GM12878 (cell line): ENCODE measurements at regions not wholly inside any gene's neighbourhood (a gene's known extent, or its start where the extent isn't known, plus 50 kb on each side); places are given as distances from the start of the nearest gene placed in this dataset.

Experiments
- ATAC-seq: fragments of 200-7000 bp; cut with Tn5 transposase; 3 replicates; pipeline ENCODE4 v1.9.1; 2020; ENCODE audit warnings: mild to moderate bottlenecking, moderate library complexity
- BruUV-seq: library from RNA; stranded (reverse); fragments of 400-500 nt; replicated peaks from 2 replicates; lab custom pipeline; 2021; lab: Mats Ljungman, UMichigan
- CTCF ChIA-PET: fragments of 300-600 bp; sonication (Branson Sonifier 250); formaldehyde crosslinking; extraction: SDS; loops from one replicate; lab custom pipeline; 2021; ENCODE audit warnings: inconsistent platforms; lab: Yijun Ruan, JAX
- POLR2A ChIA-PET: fragments of 350-600 bp; formaldehyde crosslinking; extraction: SDS; loops from one replicate; lab custom pipeline; 2021; ENCODE audit warnings: inconsistent platforms; lab: Charles Lee
- RAD21 ChIA-PET: fragments of 300-600 bp; sonication (Branson Sonifier 250); formaldehyde crosslinking; loops from one replicate; lab custom pipeline; 2023; ENCODE audit warnings: antibody characterized with exemption; ENCODE audit not compliant: unreplicated experiment; lab: Charles Lee
- SMC1A ChIA-PET: fragments of 300-600 bp; sonication (Branson Sonifier 250); formaldehyde crosslinking; loops from one replicate; lab custom pipeline; 2023; ENCODE audit not compliant: unreplicated experiment, uncharacterized antibody; lab: Charles Lee
- DNase-seq: peaks from one replicate; pipeline ENCODE4 v3.0.0-alpha.2; 2011; ENCODE audit warnings: low read depth, low spot score
- FAIRE-seq: peaks from 3 replicates; lab custom pipeline; 2011; peaks lifted over from hg19 to GRCh38; lab: Jason Lieb, UNC
- H2AFZ ChIP-seq: 2 replicates; pipeline ENCODE4 v1.6.0; 2011; ENCODE audit warnings: low read depth, low read length, control low read depth; ENCODE audit not compliant: control insufficient read depth
- H3K27ac ChIP-seq: 2 replicates; pipeline ENCODE4 v1.5.1; 2011; ENCODE audit warnings: control low read depth; ENCODE audit not compliant: control insufficient read depth, insufficient read depth
- H3K27me3 ChIP-seq, 2 experiments: replicated peaks in 1 of 2; 2 replicates each; pipeline versions ENCODE4 v1.6.0 to v1.6.1; 2011; ENCODE audit warnings: low read length in 1 of 2; ENCODE audit not compliant: control insufficient read depth in 2 of 2, insufficient read depth in 2 of 2
- H3K36me3 ChIP-seq, 2 experiments: 2 replicates each; pipeline ENCODE4 v1.5.1; 2011; ENCODE audit warnings: low read length in 1 of 2; ENCODE audit not compliant: control insufficient read depth in 2 of 2, insufficient read depth in 2 of 2
- H3K4me1 ChIP-seq: 2 replicates; pipeline ENCODE4 v1.6.1; 2011; ENCODE audit warnings: mild to moderate bottlenecking, low read length, moderate library complexity, mixed read lengths; ENCODE audit not compliant: control insufficient read depth, insufficient read depth
- H3K4me2 ChIP-seq: 2 replicates; pipeline ENCODE4 v1.6.0; 2011; ENCODE audit warnings: control low read depth; ENCODE audit not compliant: control insufficient read depth, insufficient read depth
- H3K4me3 ChIP-seq: fragments of 200-600 bp; sonication (generic); 2 replicates; pipeline ENCODE4 v1.5.1; 2016
- H3K79me2 ChIP-seq: 2 replicates; pipeline ENCODE4 v1.6.0; 2011; ENCODE audit warnings: low read length; ENCODE audit not compliant: control insufficient read depth, insufficient read depth
- H3K9ac ChIP-seq: 2 replicates; pipeline ENCODE4 v1.8.0; 2011; ENCODE audit warnings: low read length, control low read depth, mixed read lengths; ENCODE audit not compliant: control insufficient read depth, insufficient read depth
- H3K9me3 ChIP-seq: replicated peaks from 3 replicates; pipeline ENCODE4 v1.5.1; 2011; ENCODE audit warnings: mild to moderate bottlenecking, low read length; ENCODE audit not compliant: control insufficient read depth, insufficient read depth
- H4K20me1 ChIP-seq: 2 replicates; pipeline ENCODE4 v1.6.0; 2011; ENCODE audit not compliant: control insufficient read depth, insufficient read depth
- E2F4 ChIP-seq: IDR thresholded peaks from 2 replicates; pipeline ENCODE4 v1.6.1; 2012; ENCODE audit warnings: low read depth, low read length, improper control_type of control experiment
- EP300 ChIP-seq, 2 experiments: fragments of 150-350 bp in 1 of 2; IDR thresholded peaks; 2 replicates each; pipeline ENCODE4 v1.6.1; 2011 to 2012; ENCODE audit warnings: low read depth in 2 of 2, low read length in 2 of 2, borderline replicate concordance in 1 of 2, improper control_type of control experiment in 1 of 2, inconsistent platforms in 1 of 2; ENCODE audit not compliant: control insufficient read depth in 1 of 2
- KLF5 ChIP-seq: fragments of 450-650 bp; IDR thresholded peaks from 2 replicates; pipeline ENCODE4 v1.6.1; 2014; ENCODE audit warnings: mild to moderate bottlenecking; ENCODE audit not compliant: partially characterized antibody
- MAX ChIP-seq: IDR thresholded peaks from 2 replicates; pipeline ENCODE4 v1.6.1; 2012; ENCODE audit warnings: low read depth, low read length, improper control_type of control experiment
- NRF1 ChIP-seq: conservative IDR thresholded peaks from 2 replicates; pipeline ENCODE4 v1.6.1; 2011; ENCODE audit warnings: mild to moderate bottlenecking, low read depth, low read length, improper control_type of control experiment
- PAX5 ChIP-seq: IDR thresholded peaks from 2 replicates; pipeline ENCODE4 v1.6.1; 2011; ENCODE audit warnings: low read depth, low read length, borderline replicate concordance
- RAD21 ChIP-seq: IDR thresholded peaks from 2 replicates; pipeline ENCODE4 v1.6.1; 2011; ENCODE audit warnings: mild to moderate bottlenecking, low read depth, low read length, moderate library complexity; ENCODE audit not compliant: insufficient read depth
- SMC3 ChIP-seq: IDR thresholded peaks from 2 replicates; pipeline ENCODE4 v1.6.1; 2011; ENCODE audit warnings: low read length, improper control_type of control experiment, borderline replicate concordance
- SP1 ChIP-seq: IDR thresholded peaks from one replicate; pipeline ENCODE4 v1.6.1; 2011; ENCODE audit warnings: low read depth, low read length
- STAT1 ChIP-seq: fragments of 450-650 bp; conservative IDR thresholded peaks from 2 replicates; pipeline ENCODE4 v1.6.1; 2014; ENCODE audit warnings: antibody characterized with exemption, mild to moderate bottlenecking
- TAF1 ChIP-seq: IDR thresholded peaks from 2 replicates; pipeline ENCODE4 v1.6.1; 2011; ENCODE audit warnings: mild to moderate bottlenecking, low read depth, low read length, borderline replicate concordance
- ZNF592 ChIP-seq: fragments of 450-650 bp; IDR thresholded peaks from 2 replicates; pipeline ENCODE4 v1.6.1; 2017; ENCODE audit warnings: mild to moderate bottlenecking, moderate library complexity
- WGBS: methylation state at CpG from one replicate; pipeline ENCODE4 v1.1.6; 2016; ENCODE audit warnings: low lambda C conversion rate; ENCODE audit not compliant: insufficient replicate concordance, insufficient coverage; ENCODE audit errors: missing lambda C conversion rate; 5-methylcytosine and 5-hydroxymethylcytosine counted together
- in situ Hi-C: fragments of 300-500 bp; cut with MboI; formaldehyde crosslinking; loops from 9 replicates; pipeline ENCODE4 v1.14.3; 2018; ENCODE audit warnings: mixed read lengths
- intact Hi-C: fragments of 100-400 bp; cut with micrococcal nuclease; formaldehyde crosslinking; loops from one replicate; pipeline ENCODE4 v1.14.2; 2022; ENCODE audit not compliant: unreplicated experiment

GRCh38 chr6:145469021-145469420 lies 266.3 kb downstream of the EPM2A start:
- H3K4me1 ChIP-seq = no peaks in the 10 kb centered on the region
- no peaks in the 10 kb centered on the region for H3K36me3 ChIP-seq
- no peak for ATAC-seq
- no peaks in the 10 kb centered on the region for H4K20me1 ChIP-seq
- in situ Hi-C loops = no loop called here
- no peak overlapping the region for H3K27ac ChIP-seq
- ChIA-PET POLR2A (no interaction called here), RAD21 (no interaction called here), CTCF (no interaction called here), SMC1A (interaction anchor here (0.7 kb wide), 1 partner anchor 26 kb away, joined by 3 read pairs; no protein-coding TSS in a partner anchor)
- H3K9me3 ChIP-seq = no peaks in the 10 kb centered on the region; the same call in 2 of the 3 replicates
- TF ChIP-seq TAF1 (no peak), EP300 (IDR thresholded peaks at IDR 0.05; ENCODE audit: borderline replicate concordance in 1 of 2, control insufficient read depth in 1 of 2, low read depth in 2 of 2, low read length in 2 of 2) (no peak)
- H2AFZ ChIP-seq = no peak overlapping the region
- no peaks in the 10 kb centered on the region for H3K27me3 ChIP-seq
- no peak for DNase-seq
- no peak overlapping the region for H3K4me3 ChIP-seq
- no peak for FAIRE-seq
- H3K4me2 ChIP-seq = no peak overlapping the region
- intact Hi-C loops = no loop called here
- BruUV-seq = no TSS peak
- H3K79me2 ChIP-seq = no peaks in the 10 kb centered on the region
- no peak overlapping the region for H3K9ac ChIP-seq

DNA sequence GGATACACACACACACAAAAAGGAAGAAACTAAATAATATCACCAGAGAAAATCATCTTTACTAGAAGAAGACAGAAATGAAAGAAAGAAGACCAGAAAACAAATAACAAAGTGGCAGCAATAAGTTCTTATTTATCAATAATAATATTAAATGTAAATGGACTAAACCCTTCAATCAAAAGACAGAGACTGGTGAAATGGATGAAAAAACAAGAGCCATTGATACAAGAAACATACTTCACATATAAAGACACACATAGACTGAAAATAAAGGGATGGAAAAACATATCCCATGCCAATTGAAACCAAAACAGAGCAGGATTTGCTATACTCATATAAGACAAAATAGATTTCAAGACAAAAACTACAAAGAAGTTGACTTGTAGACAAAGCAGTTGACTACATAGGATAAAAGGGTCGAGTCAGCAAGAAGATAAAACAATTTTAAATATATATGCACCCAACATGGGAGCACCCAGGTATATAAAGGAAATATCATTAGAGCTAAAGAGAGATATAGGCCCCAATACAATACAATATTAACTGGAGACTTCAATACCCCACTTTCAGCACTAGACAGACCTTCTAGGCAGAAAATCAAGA lies 259.4 kb downstream of the EPM2A start:
- no peak for FAIRE-seq
- CTCF ChIA-PET = no interaction called here
- ATAC-seq = no peak
- TF ChIP-seq NRF1 = no peak
- TF ChIP-seq MAX = no peak
- TF ChIP-seq SP1 = no peak
- TF ChIP-seq E2F4 = no peak
- TF ChIP-seq ZNF592 = no peak
- no peak for TF ChIP-seq RAD21
- no peak for TF ChIP-seq SMC3
- no peak for TF ChIP-seq KLF5
- no peak for TF ChIP-seq STAT1
- TF ChIP-seq PAX5 = no peak

More for the DNA sequence above, 259.4 kb downstream of the EPM2A start:
- Histone ChIP-seq H4K20me1 (no peaks in the 10 kb centered on the region), H3K36me3 (no peaks in the 10 kb centered on the region), H3K4me1 (no peaks in the 10 kb centered on the region), H2AFZ (no peak overlapping the region), H3K4me3 (no peak overlapping the region), H3K9ac (no peak overlapping the region), H3K4me2 (no peak overlapping the region), H3K79me2 (no peaks in the 10 kb centered on the region), H3K27ac (no peak overlapping the region), H3K9me3 (no peaks in the 10 kb centered on the region; the same call in 1 of the 3 replicates), H3K27me3 (no peaks in the 10 kb centered on the region)
- SMC1A ChIA-PET = interaction anchor here (0.7 kb wide), 1 partner anchor 14 kb away, joined by 3 read pairs; no protein-coding TSS in a partner anchor
- POLR2A ChIA-PET = no interaction called here
- RAD21 ChIA-PET = no interaction called here
- WGBS = 0% methylated on average over 1 of the region's 1 CpG
- BruUV-seq = no TSS peak
- intact Hi-C loops = no loop called here
- no peak for DNase-seq
- in situ Hi-C loops = no loop called here
